ENCODE measurements at regions not wholly inside any gene's neighbourhood (a gene's known extent, or its start where the extent isn't known, plus 50 kb on each side); places are given as distances from the start of the nearest gene placed in this dataset.
A peak's percentile ranks its signal among the peaks of the same experiment; 100 is the strongest.
"Not testable (repeated sequence)": the region's sequence is repeated elsewhere in the genome, so short reads cannot be mapped to it uniquely, and the experiment has no call there.

- FAIRE-seq, result peak; percentile 70
- no peak for DNase-seq (ENCODE audit: low spot score)
These were observed 98.2 kb upstream of the NIPBL start for GRCh38 chr5:36778336-36778735.

- DNase-seq (ENCODE audit: low spot score); FAIRE-seq: not testable (repeated sequence)
These were observed 94.0 kb upstream of the NIPBL start for GRCh38 chr5:36782612-36783011.

GRCh38 chr5:36786448-36787012, 90.0 kb upstream of the NIPBL start:
- FAIRE-seq (no peak), DNase-seq (ENCODE audit: low spot score) (no peak)

- no peak for FAIRE-seq
- DNase-seq (ENCODE audit: low spot score), result no peak
These were observed 89.0 kb upstream of the NIPBL start for GRCh38 chr5:36787365-36788093.

- FAIRE-seq (no peak), DNase-seq (ENCODE audit: low spot score) (no peak)
These were observed 85.7 kb upstream of the NIPBL start for GRCh38 chr5:36790847-36791246.

GRCh38 chr5:36792560-36793180, 83.9 kb upstream of the NIPBL start:
- FAIRE-seq (no peak), DNase-seq (ENCODE audit: low spot score) (no peak)

- FAIRE-seq, result no peak
- no peak for DNase-seq (ENCODE audit: low spot score)
These were observed 81.2 kb upstream of the NIPBL start for GRCh38 chr5:36795366-36795765.

- FAIRE-seq (no peak), DNase-seq (ENCODE audit: low spot score) (no peak)
These were observed 80.4 kb upstream of the NIPBL start for GRCh38 chr5:36796155-36796554.

GRCh38 chr5:36801523-36801922, 75.0 kb upstream of the NIPBL start:
- no peak for FAIRE-seq

GRCh38 chr5:36802187-36802586, 74.4 kb upstream of the NIPBL start:
- no peak for FAIRE-seq

More at GRCh38 chr5:36801523-36801922, 75.0 kb upstream of the NIPBL start:
- DNase-seq (ENCODE audit: low spot score), result no peak

GRCh38 chr5:36813249-36813648, 63.3 kb upstream of the NIPBL start:
- FAIRE-seq; DNase-seq (ENCODE audit: low spot score): not testable (repeated sequence)

More at GRCh38 chr5:36802187-36802586, 74.4 kb upstream of the NIPBL start:
- DNase-seq (ENCODE audit: low spot score), result no peak

GRCh38 chr5:36815871-36816270, 60.7 kb upstream of the NIPBL start:
- DNase-seq (ENCODE audit: low spot score) (no peak), FAIRE-seq (no peak)

- FAIRE-seq, result no peak
- no peak for DNase-seq (ENCODE audit: low spot score)
These were observed 55.7 kb upstream of the NIPBL start for GRCh38 chr5:36820900-36821299.

- FAIRE-seq, result no peak
- DNase-seq (ENCODE audit: low spot score), result no peak
These were observed 49.9 kb upstream of the NIPBL start for GRCh38 chr5:36826694-36827093.
